BJ (cell line): ENCODE measurements at regions not wholly inside any gene's neighbourhood (a gene's known extent, or its start where the extent isn't known, plus 50 kb on each side); places are given as distances from the start of the nearest gene placed in this dataset.

Experiments used
- CTCF ChIA-PET: fragments of 350-600 bp; formaldehyde crosslinking; extraction: SDS; loops from one replicate; lab custom pipeline; 2021; ENCODE audit warnings: antibody characterized with exemption, inconsistent platforms; lab: Yijun Ruan, JAX
- POLR2A ChIA-PET: fragments of 300-600 bp; sonication (Branson Sonifier 250); formaldehyde crosslinking; extraction: SDS; loops from one replicate; lab custom pipeline; 2021; ENCODE audit warnings: antibody characterized with exemption; lab: Charles Lee
- DNase-seq: peaks from one replicate; pipeline ENCODE4 v3.0.0-alpha.2; 2011; ENCODE audit warnings: low read depth
- H3K27me3 ChIP-seq: 2 replicates; pipeline ENCODE4 v1.6.0; 2011; ENCODE audit warnings: low read length; ENCODE audit not compliant: control insufficient read depth, insufficient read depth
- H3K36me3 ChIP-seq: 2 replicates; pipeline ENCODE4 v1.5.1; 2011; ENCODE audit warnings: low read length; ENCODE audit not compliant: control insufficient read depth, insufficient read depth
- H3K4me3 ChIP-seq: 2 replicates; pipeline ENCODE4 v1.5.1; 2011; ENCODE audit warnings: low read depth, mild to moderate bottlenecking, control low read depth, low read length
- CTCF ChIP-seq: IDR thresholded peaks from 2 replicates; pipeline ENCODE4 v1.5.1; 2011; ENCODE audit warnings: low read depth, mild to moderate bottlenecking, control low read depth, inconsistent platforms, low read length, moderate library complexity; ENCODE audit not compliant: insufficient read depth

DNA sequence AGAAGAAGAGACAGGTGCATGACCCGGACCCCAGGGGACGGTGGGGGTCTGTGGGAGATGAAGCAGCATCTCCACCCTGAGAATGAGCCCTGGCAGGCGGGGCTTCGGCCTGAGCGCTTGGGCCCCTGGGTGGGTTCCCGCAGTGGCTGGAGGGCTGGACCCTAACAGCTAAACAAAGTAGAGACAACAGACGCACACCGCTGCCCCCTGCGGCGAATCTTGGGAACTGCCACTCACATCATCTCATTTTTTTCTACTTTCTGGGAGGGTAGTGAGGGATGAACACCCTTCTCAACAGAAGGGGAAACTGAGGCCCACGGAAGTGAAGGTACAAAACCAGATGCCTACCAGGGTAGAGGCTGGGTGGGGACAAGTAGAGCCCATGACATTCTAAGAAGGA lies 104.7 kb downstream of the RFLNA start:
- no peak for DNase-seq
- TF ChIP-seq CTCF = peak; percentile 75
- no peaks in the 10 kb centered on the region for H3K27me3 ChIP-seq
- no peak overlapping the region for H3K4me3 ChIP-seq
- ChIA-PET POLR2A (no interaction called here), CTCF (interaction anchor here (0.6 to 3.5 kb wide), 10 partner anchors 10 to 538 kb away, joined by 3 to 27 read pairs (median 4); no protein-coding TSS in a partner anchor)
- peaks cover 39% of the 10 kb centered on the region for H3K36me3 ChIP-seq

DNA sequence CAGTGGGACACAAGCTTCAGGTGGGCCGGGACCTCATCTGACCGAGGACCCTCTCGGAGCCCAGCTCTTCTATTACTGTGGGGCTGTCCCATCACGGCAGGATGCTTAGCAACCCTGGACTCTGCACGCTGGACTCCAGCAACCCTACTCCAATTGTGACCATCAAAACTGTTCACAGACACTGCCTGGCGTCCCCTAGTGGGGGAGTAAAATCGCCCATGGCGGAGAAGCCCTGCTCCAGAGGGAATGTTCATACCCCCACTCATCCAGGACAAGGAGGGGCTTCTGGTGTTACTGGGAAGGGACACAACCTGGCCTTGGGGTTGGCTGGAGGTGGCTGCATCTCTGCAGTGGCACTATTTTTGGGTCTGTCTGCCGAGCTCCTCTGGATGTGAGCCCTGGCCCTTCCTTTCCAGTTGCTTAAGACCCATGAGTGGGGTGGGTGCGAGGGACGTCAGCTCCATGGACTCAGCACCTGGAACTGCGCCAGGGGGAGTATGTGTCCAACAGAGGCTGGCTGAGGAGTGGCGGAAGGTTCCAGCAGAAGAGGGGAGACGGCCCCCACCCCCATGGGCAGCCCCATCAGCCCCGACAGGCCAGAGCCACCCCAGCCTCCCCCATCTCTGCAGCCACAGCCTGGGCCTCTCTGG lies 103.8 kb downstream of the RFLNA start:
- ChIA-PET CTCF (interaction anchor here (0.5 to 3.5 kb wide), 11 partner anchors 10 to 366 kb away, joined by 3 to 27 read pairs (median 4); no protein-coding TSS in a partner anchor), POLR2A (no interaction called here)
- DNase-seq = no peak

GRCh38 chr12:124397807-124398577 lies 103.1 kb downstream of the RFLNA start:
- no peak overlapping the region for H3K4me3 ChIP-seq
- no peaks in the 10 kb centered on the region for H3K27me3 ChIP-seq
- ChIA-PET POLR2A (no interaction called here), CTCF (interaction anchor here (0.5 to 3.5 kb wide), 6 partner anchors 9 to 367 kb away, joined by 3 to 27 read pairs (median 4); no protein-coding TSS in a partner anchor)
- no peak for TF ChIP-seq CTCF
- H3K36me3 ChIP-seq = peaks cover 40% of the 10 kb centered on the region
- DNase-seq = no peak

More for the DNA sequence above, 103.8 kb downstream of the RFLNA start:
- Histone ChIP-seq H3K36me3 (peaks cover 40% of the 10 kb centered on the region), H3K4me3 (no peak overlapping the region), H3K27me3 (no peaks in the 10 kb centered on the region)
- TF ChIP-seq CTCF = peak; percentile 6; the same call in 1 of the 2 replicates

- Histone ChIP-seq H3K36me3 (peaks cover 39% of the 10 kb centered on the region), H3K4me3 (no peak overlapping the region), H3K27me3 (no peaks in the 10 kb centered on the region)
- no peak for DNase-seq
- ChIA-PET POLR2A (no interaction called here), CTCF (interaction anchor here (2.8 kb wide), 1 partner anchor 8 kb away, joined by 16 read pairs; no protein-coding TSS in a partner anchor)
- TF ChIP-seq CTCF = no peak
Measured at GRCh38 chr12:124397399-124397679, 102.4 kb downstream of the RFLNA start.
